C4-2B (cell line): ENCODE measurements at regions not wholly inside any gene's neighbourhood (a gene's known extent, or its start where the extent isn't known, plus 50 kb on each side); places are given as distances from the start of the nearest gene placed in this dataset.
A peak's percentile ranks its signal among the peaks of the same experiment; 100 is the strongest.

ENCODE experiments used
- H3K27ac ChIP-seq: fragments of 450-650 bp; 2 replicates; pipeline ENCODE4 v1.5.1; 2017
- ZFX ChIP-seq: fragments of 450-650 bp; IDR thresholded peaks from 2 replicates; pipeline ENCODE4 v1.6.1; 2017
- TF ChIP-seq, protein P1 (sequence below): fragments of 450-650 bp; conservative IDR thresholded peaks from 2 replicates; pipeline ENCODE4 v1.5.1; 2017; ENCODE audit warnings: mild to moderate bottlenecking

DNA sequence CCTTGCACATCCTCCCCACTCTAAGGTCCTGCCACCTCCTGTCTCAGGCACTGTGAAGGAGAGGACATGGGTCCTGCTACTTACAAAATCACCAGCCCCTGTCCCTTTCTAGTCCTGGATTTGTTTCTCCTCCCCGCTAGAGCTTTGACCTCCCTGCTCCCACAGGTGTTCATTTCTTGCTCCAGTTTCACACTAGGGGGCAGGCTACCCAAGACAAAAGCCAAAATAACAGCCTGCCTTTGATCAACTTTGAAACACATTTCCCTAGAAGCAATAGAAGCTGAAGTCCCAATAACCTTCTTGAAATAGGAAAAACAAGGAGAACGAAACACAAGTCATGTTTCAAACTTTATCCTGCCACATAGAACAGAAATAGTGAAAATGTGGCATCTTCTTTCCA, 164.4 kb downstream of the QDPR start:
- TF ChIP-seq, protein P1, sequence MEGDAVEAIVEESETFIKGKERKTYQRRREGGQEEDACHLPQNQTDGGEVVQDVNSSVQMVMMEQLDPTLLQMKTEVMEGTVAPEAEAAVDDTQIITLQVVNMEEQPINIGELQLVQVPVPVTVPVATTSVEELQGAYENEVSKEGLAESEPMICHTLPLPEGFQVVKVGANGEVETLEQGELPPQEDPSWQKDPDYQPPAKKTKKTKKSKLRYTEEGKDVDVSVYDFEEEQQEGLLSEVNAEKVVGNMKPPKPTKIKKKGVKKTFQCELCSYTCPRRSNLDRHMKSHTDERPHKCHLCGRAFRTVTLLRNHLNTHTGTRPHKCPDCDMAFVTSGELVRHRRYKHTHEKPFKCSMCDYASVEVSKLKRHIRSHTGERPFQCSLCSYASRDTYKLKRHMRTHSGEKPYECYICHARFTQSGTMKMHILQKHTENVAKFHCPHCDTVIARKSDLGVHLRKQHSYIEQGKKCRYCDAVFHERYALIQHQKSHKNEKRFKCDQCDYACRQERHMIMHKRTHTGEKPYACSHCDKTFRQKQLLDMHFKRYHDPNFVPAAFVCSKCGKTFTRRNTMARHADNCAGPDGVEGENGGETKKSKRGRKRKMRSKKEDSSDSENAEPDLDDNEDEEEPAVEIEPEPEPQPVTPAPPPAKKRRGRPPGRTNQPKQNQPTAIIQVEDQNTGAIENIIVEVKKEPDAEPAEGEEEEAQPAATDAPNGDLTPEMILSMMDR = peak; percentile 62
- no peak for TF ChIP-seq ZFX

DNA sequence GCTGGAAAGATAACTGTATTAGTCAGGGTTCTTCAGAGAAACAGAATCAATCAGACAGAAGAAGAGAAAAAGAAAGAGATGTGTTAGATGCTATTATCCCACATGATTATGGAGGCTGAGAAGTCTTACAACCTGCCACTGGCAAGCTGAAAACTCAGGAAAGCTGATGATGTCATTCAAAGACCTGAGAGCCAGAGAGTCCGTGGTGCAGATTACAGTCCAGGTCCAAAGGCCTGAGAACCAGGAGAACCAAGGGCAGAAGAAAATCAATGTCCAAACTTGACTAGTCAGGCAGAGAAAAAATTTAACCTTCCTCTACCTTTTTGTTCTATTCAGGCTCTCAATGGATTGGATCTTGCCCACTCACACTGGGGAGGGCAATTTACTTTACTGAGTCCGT, 172.5 kb downstream of the QDPR start:
- TF ChIP-seq, protein P1 = no peak
- TF ChIP-seq ZFX = no peak
- H3K27ac ChIP-seq = no peak overlapping the region

More for the DNA sequence above, 164.4 kb downstream of the QDPR start:
- H3K27ac ChIP-seq = no peak overlapping the region

DNA sequence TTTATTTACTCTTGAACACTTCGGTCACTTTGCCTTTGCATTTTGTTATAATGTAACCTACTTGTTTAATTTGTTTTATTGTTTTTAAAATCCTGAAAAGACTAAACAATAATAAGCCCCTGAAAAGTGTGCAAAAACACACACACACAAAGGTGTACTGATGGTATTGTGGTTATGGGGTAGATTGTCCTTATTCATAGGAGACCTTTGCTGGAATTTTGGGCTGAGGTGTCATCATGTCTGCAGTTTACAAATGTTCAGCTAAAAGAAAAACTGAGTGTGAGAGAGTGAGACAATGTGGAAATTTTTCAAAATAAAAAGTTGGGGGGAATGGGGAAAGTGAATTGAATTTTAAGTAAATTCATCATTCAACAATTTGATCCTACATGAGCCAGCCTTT, 174.9 kb downstream of the QDPR start:
- H3K27ac ChIP-seq = no peak overlapping the region

DNA sequence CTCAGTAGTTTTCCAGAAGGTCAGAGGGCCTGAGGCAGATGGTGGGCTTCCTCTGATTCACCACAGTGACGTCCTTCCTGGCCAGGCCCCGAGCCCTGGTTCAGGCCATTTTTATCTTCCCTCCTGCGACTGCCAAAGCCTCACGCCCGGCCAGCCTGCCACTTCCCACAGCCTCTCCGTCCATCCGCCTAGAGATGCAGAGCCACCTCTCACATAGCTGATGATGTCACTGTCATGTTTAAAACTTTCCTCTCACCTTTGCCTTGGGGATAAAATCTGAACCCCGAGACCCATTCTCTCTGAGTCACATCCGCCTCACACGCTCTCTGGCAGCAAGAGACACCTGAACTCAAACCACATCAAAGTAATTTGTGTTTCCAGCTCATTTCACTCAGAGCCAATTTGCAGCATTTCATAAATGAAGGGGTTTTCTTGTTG, 175.3 kb downstream of the QDPR start:
- TF ChIP-seq, protein P1 = no peak
- TF ChIP-seq ZFX = no peak
- no peak overlapping the region for H3K27ac ChIP-seq

More for the DNA sequence above, 174.9 kb downstream of the QDPR start:
- TF ChIP-seq, protein P1 = no peak
- no peak for TF ChIP-seq ZFX

DNA sequence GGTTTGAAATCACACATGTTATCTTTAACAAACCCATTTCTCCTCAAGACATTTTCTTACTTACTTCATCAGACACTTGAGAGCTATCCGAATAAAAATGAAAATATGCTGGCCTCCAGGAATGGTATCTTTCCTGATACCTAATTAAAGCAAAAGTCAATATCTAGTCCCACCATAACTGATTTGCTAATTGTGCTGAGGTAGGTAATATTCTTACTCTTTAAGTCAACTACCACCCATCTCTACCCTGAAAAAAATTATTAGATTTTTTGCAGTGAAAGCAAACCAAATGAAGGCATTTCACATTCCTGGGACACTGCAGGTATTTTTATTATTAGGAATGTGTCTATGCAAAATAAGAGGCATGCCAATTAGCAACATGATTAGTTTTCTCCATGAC, 175.8 kb downstream of the QDPR start:
- no peak for TF ChIP-seq ZFX
- TF ChIP-seq, protein P1 = no peak
- H3K27ac ChIP-seq = no peak overlapping the region

DNA sequence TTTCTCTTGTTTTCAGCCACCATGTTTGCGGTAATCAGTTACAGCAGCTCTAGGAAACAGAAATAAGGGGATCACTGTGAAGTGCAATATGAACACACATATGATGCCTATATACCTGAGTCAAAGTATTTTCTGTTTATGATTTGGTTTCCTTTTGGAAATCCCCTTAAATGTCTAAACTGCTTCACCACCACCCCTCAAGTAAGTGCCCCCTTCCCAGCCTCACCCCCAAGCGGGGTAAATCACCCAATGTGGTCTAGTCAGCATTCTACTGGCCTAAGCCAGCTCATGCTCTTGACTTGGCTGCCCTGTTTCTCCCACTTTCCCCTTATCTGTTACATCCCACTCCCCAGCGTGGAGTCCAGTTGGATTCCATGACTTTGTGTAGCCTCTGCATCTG, 176.5 kb downstream of the QDPR start:
- no peak overlapping the region for H3K27ac ChIP-seq
- TF ChIP-seq, protein P1 = no peak
- TF ChIP-seq ZFX = no peak

DNA sequence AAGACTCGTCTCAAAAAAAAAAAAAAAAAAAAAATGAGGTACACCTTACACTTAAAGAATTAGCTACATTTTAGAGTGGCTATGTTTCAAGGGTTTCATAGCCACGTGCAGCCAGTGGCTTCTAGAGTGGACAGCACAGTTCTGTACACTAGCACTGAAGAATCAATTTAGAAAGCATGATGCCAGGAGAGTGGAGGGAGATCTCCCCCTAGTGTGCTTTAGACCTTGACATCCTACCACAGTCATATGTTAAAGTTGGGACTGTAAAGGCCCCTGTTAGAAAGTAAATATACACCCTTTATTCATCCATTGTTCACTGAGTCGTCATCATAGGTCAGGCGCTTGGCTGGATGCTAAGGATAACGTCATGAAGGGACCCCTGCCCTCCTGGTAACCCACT, 179.4 kb downstream of the QDPR start:
- TF ChIP-seq, protein P1 = no peak
- no peak for TF ChIP-seq ZFX
- H3K27ac ChIP-seq = no peak overlapping the region
